ENCODE measurements at regions not wholly inside any gene's neighbourhood (a gene's known extent, or its start where the extent isn't known, plus 50 kb on each side); places are given as distances from the start of the nearest gene placed in this dataset.

DNA sequence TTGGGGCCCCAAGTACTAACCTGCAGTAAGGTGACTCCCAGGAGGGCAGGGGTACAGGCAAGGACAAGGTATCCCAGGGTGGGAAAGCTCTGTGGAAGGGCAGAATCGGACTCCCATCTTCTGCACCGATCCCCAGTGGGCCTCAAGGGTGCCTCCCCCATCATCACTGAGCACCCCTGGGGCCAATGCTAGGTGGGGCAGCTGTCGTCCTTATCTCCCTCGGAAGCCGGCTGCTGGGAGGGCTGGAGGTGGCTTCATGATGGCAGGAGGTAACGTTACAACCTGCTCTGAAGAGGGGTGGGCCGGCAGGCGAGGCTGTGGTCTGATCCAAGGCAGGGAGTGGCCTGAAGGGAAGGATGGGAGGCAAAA, 87.6 kb upstream of the LINC01488 start:
- DNase-seq (ENCODE audit: low read depth, low spot score), result no peak
- Histone ChIP-seq H3K27me3 (ENCODE audit: control insufficient read depth in 2 of 2, insufficient read depth in 2 of 2, low read length in 2 of 2) (no peaks in the 10 kb centered on the region), H3K9me3 (replicated peaks; ENCODE audit: control insufficient read depth, insufficient read depth, low read length) (no peaks in the 10 kb centered on the region), H3K79me2 (ENCODE audit: control insufficient read depth, insufficient read depth, low read length) (no peaks in the 10 kb centered on the region), H3K4me2 (ENCODE audit: insufficient read depth, low read length) (no peak overlapping the region), H3K9me1 (replicated peaks; ENCODE audit: control insufficient read depth, extremely low read depth, insufficient read depth, low read length) (no peaks in the 10 kb centered on the region), H3K4me1 (ENCODE audit: control insufficient read depth, extremely low read depth, insufficient read depth, low read length) (no peaks in the 10 kb centered on the region), H3K4me3 (replicated peaks in 1 of 3; ENCODE audit: insufficient read depth in 1 of 3, low read depth in 1 of 3, low read length in 3 of 3) (no peak overlapping the region), H2AFZ (ENCODE audit: low read depth, low read length) (no peak overlapping the region), H3K9ac (replicated peaks; ENCODE audit: extremely low read depth, insufficient read depth, low read length) (no peak overlapping the region), H4K20me1 (replicated peaks; ENCODE audit: control insufficient read depth, extremely low read depth, insufficient read depth, low read length) (no peaks in the 10 kb centered on the region), H3K36me3 (ENCODE audit: control insufficient read depth in 2 of 2, extremely low read depth in 1 of 2, insufficient read depth in 2 of 2, low read length in 2 of 2) (no peaks in the 10 kb centered on the region), H3K27ac (ENCODE audit: insufficient read depth, low read depth, low read length) (no peak overlapping the region)
- FAIRE-seq, result no peak
- TF ChIP-seq FOS (IDR thresholded peaks at IDR 0.05; ENCODE audit: borderline replicate concordance, insufficient read depth, low read length), result no peak
- TF ChIP-seq MYC (IDR thresholded peaks at IDR 0.05; ENCODE audit: low read depth, low read length), result no peak
- BruUV-seq (replicated peaks), result no TSS peak
- ChIA-PET CTCF (interaction anchor here (1.4 kb wide), 1 partner anchor 49 kb away, joined by 3 read pairs; no protein-coding TSS in a partner anchor), POLR2A (no interaction called here)
- dilution Hi-C loops (cut with MboI; ENCODE audit: extremely low pct_ligation_motif_present, low sequenced_read_pairs), result no loop called here
- intact Hi-C loops (cut with micrococcal nuclease), result no loop called here

DNA sequence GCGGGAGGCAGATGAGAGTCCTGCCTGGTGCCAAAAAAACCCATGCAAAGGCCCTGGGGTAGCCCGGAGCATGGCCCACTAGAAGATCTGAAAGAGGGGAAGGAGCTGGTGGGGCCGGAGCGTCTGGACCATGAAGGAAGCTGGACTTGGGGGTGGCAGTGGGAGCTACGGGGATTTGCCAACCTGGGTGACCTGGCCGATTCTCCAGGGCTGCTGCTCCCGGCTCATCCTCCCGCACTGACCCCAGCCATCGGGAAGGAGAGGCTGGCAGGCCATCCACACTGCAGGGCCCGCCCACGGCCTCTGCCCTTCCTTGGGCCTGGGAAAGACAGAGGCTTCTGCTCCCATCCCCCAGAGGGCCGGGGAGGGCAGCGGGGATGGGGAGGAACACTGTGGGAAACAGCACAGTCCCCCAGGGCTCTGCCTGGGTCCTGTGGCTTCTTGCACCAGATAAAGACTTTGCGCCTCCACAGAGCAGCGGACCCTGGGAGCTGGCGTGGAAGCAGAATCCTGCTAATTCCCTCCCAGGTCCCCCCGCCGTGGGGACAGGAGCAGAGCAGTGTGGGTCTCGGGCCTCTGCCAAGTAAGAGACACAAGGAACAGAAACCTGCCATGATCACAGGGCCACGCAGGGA, 87.1 kb upstream of the LINC01488 start:
- Histone ChIP-seq H3K27me3 (ENCODE audit: control insufficient read depth in 2 of 2, insufficient read depth in 2 of 2, low read length in 2 of 2) (no peaks in the 10 kb centered on the region), H3K9ac (replicated peaks; ENCODE audit: extremely low read depth, insufficient read depth, low read length) (no peak overlapping the region), H3K4me2 (ENCODE audit: insufficient read depth, low read length) (no peak overlapping the region), H3K4me3 (replicated peaks in 1 of 3; ENCODE audit: insufficient read depth in 1 of 3, low read depth in 1 of 3, low read length in 3 of 3) (no peak overlapping the region), H3K9me3 (replicated peaks; ENCODE audit: control insufficient read depth, insufficient read depth, low read length) (no peaks in the 10 kb centered on the region), H3K4me1 (ENCODE audit: control insufficient read depth, extremely low read depth, insufficient read depth, low read length) (no peaks in the 10 kb centered on the region), H3K79me2 (ENCODE audit: control insufficient read depth, insufficient read depth, low read length) (no peaks in the 10 kb centered on the region), H3K9me1 (replicated peaks; ENCODE audit: control insufficient read depth, extremely low read depth, insufficient read depth, low read length) (no peaks in the 10 kb centered on the region), H2AFZ (ENCODE audit: low read depth, low read length) (no peak overlapping the region), H3K27ac (ENCODE audit: insufficient read depth, low read depth, low read length) (no peak overlapping the region), H3K36me3 (ENCODE audit: control insufficient read depth in 2 of 2, extremely low read depth in 1 of 2, insufficient read depth in 2 of 2, low read length in 2 of 2) (no peaks in the 10 kb centered on the region), H4K20me1 (replicated peaks; ENCODE audit: control insufficient read depth, extremely low read depth, insufficient read depth, low read length) (no peaks in the 10 kb centered on the region)
- dilution Hi-C loops (cut with MboI; ENCODE audit: extremely low pct_ligation_motif_present, low sequenced_read_pairs), result no loop called here
- intact Hi-C loops (cut with micrococcal nuclease), result no loop called here
- DNase-seq (ENCODE audit: low read depth, low spot score) (no peak), FAIRE-seq (no peak)
- ChIA-PET POLR2A (no interaction called here), CTCF (no interaction called here)
- BruUV-seq (replicated peaks), result no TSS peak
- TF ChIP-seq, protein P1, sequence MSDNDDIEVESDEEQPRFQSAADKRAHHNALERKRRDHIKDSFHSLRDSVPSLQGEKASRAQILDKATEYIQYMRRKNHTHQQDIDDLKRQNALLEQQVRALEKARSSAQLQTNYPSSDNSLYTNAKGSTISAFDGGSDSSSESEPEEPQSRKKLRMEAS (IDR thresholded peaks at IDR 0.05; ENCODE audit: insufficient read depth, insufficient read length), result no peak
- TF ChIP-seq, protein P2, sequence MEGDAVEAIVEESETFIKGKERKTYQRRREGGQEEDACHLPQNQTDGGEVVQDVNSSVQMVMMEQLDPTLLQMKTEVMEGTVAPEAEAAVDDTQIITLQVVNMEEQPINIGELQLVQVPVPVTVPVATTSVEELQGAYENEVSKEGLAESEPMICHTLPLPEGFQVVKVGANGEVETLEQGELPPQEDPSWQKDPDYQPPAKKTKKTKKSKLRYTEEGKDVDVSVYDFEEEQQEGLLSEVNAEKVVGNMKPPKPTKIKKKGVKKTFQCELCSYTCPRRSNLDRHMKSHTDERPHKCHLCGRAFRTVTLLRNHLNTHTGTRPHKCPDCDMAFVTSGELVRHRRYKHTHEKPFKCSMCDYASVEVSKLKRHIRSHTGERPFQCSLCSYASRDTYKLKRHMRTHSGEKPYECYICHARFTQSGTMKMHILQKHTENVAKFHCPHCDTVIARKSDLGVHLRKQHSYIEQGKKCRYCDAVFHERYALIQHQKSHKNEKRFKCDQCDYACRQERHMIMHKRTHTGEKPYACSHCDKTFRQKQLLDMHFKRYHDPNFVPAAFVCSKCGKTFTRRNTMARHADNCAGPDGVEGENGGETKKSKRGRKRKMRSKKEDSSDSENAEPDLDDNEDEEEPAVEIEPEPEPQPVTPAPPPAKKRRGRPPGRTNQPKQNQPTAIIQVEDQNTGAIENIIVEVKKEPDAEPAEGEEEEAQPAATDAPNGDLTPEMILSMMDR (IDR thresholded peaks at IDR 0.05; ENCODE audit: extremely low read depth in 1 of 2, insufficient read depth in 1 of 2, low read depth in 1 of 2, low read length in 2 of 2), result no peak
- no peak for TF ChIP-seq FOS (IDR thresholded peaks at IDR 0.05; ENCODE audit: borderline replicate concordance, insufficient read depth, low read length)
- no peak for TF ChIP-seq POLR2AphosphoS5 (IDR thresholded peaks at IDR 0.05; ENCODE audit: insufficient read depth, low read depth, low read length)
- no peak for TF ChIP-seq POLR2A (IDR thresholded peaks at IDR 0.05; ENCODE audit: low read depth, low read length)
- TF ChIP-seq JUN (IDR thresholded peaks at IDR 0.05; ENCODE audit: borderline replicate concordance, insufficient read depth, insufficient read length, low read depth), result no peak
- no peak for TF ChIP-seq MYC (IDR thresholded peaks at IDR 0.05; ENCODE audit: low read depth, low read length)
- no peak for TF ChIP-seq EZH2 (IDR thresholded peaks at IDR 0.05; ENCODE audit: borderline replicate concordance, low read depth, low read length, severe bottlenecking)
- no peak for TF ChIP-seq GATA2 (IDR thresholded peaks at IDR 0.05; ENCODE audit: insufficient read depth, insufficient read length, low read depth, low read length)
